ENCODE measurements at regions not wholly inside any gene's neighbourhood (a gene's known extent, or its start where the extent isn't known, plus 50 kb on each side); places are given as distances from the start of the nearest gene placed in this dataset.

DNA sequence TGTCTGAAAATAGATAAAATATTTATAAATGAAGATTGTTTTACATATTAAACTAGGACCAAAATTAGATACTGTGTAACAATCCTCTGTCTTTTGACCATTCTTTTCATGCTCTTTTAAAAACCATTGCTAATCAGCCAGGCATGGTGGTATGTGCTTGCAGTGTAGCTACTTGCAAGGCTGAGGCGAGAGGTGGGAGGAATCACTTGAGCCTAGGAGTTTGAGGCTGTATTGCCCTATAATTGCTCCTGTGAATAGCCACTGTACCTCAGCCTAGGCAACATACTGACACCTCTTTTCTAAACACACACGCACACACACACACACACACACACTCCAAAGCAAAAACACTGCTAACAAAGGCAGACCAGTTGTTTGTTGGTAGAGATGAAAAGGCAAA is 259.2 kb downstream of the JRKL start:
- no peak overlapping the region for H2BK15ac ChIP-seq (ENCODE audit: low read depth, low read length)
- H3K79me1 ChIP-seq (ENCODE audit: insufficient read depth, low read depth, low read length, poor library complexity, severe bottlenecking) = no peaks in the 10 kb centered on the region
- no peak overlapping the region for H2AFZ ChIP-seq (ENCODE audit: low read length)
- no peak overlapping the region for H4K91ac ChIP-seq (ENCODE audit: insufficient read length, low read depth, low read length)
- WGBS (ENCODE audit: extremely low coverage, insufficient read length, low lambda C conversion rate) = no CpG with 5 or more reads among the region's 2 CpGs
- no peaks in the 10 kb centered on the region for H3K4me1 ChIP-seq (ENCODE audit: insufficient read depth, low read length)
- no peaks in the 10 kb centered on the region for H3K27me3 Mint-ChIP-seq (ENCODE audit: low read depth)
- H3K9me3 ChIP-seq (ENCODE audit: control insufficient read depth, low read depth, low read length) = no peaks in the 10 kb centered on the region
- no peak overlapping the region for H2BK12ac ChIP-seq (ENCODE audit: insufficient read length, low read depth, low read length)
- H3K23ac ChIP-seq (ENCODE audit: insufficient read length, low read depth, low read length) = no peak overlapping the region
- H4K20me1 ChIP-seq (ENCODE audit: control insufficient read depth, insufficient read depth, insufficient read length) = no peaks in the 10 kb centered on the region
- H3K4me1 Mint-ChIP-seq = peaks cover 10 to 14% of the 10 kb centered on the region in 2 experiments
- no peak overlapping the region for H3K14ac ChIP-seq (ENCODE audit: insufficient read depth, low read length)
- DNase-seq = no peak
- no peak overlapping the region for H2BK5ac ChIP-seq (ENCODE audit: insufficient read length, low read length)
- no peak overlapping the region for H3K4ac ChIP-seq (ENCODE audit: low read depth, low read length)
- no peak overlapping the region for H2BK120ac ChIP-seq (ENCODE audit: low read depth, low read length, poor library complexity, severe bottlenecking)
- no peak overlapping the region for H3K27ac Mint-ChIP-seq
- TF ChIP-seq, protein P1, sequence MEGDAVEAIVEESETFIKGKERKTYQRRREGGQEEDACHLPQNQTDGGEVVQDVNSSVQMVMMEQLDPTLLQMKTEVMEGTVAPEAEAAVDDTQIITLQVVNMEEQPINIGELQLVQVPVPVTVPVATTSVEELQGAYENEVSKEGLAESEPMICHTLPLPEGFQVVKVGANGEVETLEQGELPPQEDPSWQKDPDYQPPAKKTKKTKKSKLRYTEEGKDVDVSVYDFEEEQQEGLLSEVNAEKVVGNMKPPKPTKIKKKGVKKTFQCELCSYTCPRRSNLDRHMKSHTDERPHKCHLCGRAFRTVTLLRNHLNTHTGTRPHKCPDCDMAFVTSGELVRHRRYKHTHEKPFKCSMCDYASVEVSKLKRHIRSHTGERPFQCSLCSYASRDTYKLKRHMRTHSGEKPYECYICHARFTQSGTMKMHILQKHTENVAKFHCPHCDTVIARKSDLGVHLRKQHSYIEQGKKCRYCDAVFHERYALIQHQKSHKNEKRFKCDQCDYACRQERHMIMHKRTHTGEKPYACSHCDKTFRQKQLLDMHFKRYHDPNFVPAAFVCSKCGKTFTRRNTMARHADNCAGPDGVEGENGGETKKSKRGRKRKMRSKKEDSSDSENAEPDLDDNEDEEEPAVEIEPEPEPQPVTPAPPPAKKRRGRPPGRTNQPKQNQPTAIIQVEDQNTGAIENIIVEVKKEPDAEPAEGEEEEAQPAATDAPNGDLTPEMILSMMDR (conservative IDR thresholded peaks at IDR 0.05) = no peak
- H3K27ac ChIP-seq (ENCODE audit: insufficient read length, low read depth, low read length) = no peak overlapping the region
- H3K9ac ChIP-seq (ENCODE audit: extremely low read depth, insufficient read length, low read length) = no peak overlapping the region
- no peaks in the 10 kb centered on the region; a peak in 1 of 5 replicates for H3K9me3 Mint-ChIP-seq
- no peaks in the 10 kb centered on the region for H3K36me3 Mint-ChIP-seq (ENCODE audit: insufficient read depth in 1 of 3, low read depth in 3 of 3)
- H4K5ac ChIP-seq (ENCODE audit: insufficient read length, low read depth, low read length) = no peak overlapping the region
- no peak overlapping the region for H3T11ph ChIP-seq (ENCODE audit: low read length)
- H4K8ac ChIP-seq (replicated peaks; ENCODE audit: insufficient read length, low read depth, low read length) = no peak overlapping the region
- no peak overlapping the region for H2BK20ac ChIP-seq (ENCODE audit: low read depth, low read length, poor library complexity, severe bottlenecking)
- no peak overlapping the region for H3K4me2 ChIP-seq (ENCODE audit: insufficient read depth, insufficient read length, low read length)
- H3K4me3 Mint-ChIP-seq = no peak overlapping the region
- H3K79me2 ChIP-seq (ENCODE audit: insufficient read depth, low read length) = no peaks in the 10 kb centered on the region
- no peak overlapping the region for H2AK5ac ChIP-seq (ENCODE audit: insufficient read length, low read length)
- H3K56ac ChIP-seq (ENCODE audit: insufficient read length, low read depth, low read length) = no peak overlapping the region
- no peaks in the 10 kb centered on the region for H3K23me2 ChIP-seq (ENCODE audit: insufficient read length, low read depth, low read length, poor library complexity, severe bottlenecking)
- H3K27me3 ChIP-seq (ENCODE audit: insufficient read depth, low read length) = no peaks in the 10 kb centered on the region
- no peak overlapping the region for H3K18ac ChIP-seq (ENCODE audit: insufficient read length, low read depth, low read length)
